ENCODE measurements at regions not wholly inside any gene's neighbourhood (a gene's known extent, or its start where the extent isn't known, plus 50 kb on each side); places are given as distances from the start of the nearest gene placed in this dataset.

DNA sequence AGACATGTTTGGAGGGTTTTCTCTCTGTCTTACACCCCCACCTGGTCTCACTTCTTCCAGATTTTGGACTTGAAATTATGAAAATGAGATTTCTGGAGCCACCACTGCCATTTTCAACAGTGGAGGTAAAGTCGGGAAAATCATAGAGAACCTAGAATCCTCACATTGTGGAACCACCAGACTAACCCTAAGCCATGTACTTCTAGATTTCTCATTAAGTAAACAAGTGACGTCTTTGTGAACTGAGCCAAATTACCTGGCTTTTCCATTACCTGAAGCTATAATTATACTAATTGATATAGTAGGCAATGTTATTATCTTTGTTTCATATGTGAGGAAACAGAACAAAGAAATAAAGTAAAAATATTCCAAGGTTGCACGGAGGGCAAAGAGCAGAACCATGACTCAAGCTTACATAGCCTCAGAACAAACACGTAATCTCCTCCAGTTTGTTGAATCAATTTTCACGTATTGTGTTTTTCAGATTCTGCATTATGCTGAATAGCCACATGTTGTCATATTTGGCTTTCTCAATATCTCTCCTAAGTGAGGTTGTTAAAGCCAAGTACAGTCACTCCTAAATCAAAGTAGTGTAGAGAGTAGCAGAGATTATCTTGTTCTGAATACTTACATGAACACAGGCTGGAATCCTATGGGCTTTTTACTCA lies 101.3 kb upstream of the CMC1 start (continued):
- TF ChIP-seq SNAPC4 (CRISPR knock-in tag; IDR thresholded peaks at IDR 0.05) (no peak), ZNF136 (CRISPR knock-in tag; IDR thresholded peaks at IDR 0.05; ENCODE audit: low read depth) (no peak), TAF1 (CRISPR knock-in tag; IDR thresholded peaks at IDR 0.05) (no peak), STAT5B (CRISPR knock-in tag; IDR thresholded peaks at IDR 0.05) (no peak), JUNB (CRISPR knock-in tag; IDR thresholded peaks at IDR 0.05; ENCODE audit: borderline replicate concordance) (peak; percentile 76; the same call in 1 of the 2 replicates), ARNT (IDR thresholded peaks at IDR 0.05) (no peak), HMG20A (CRISPR knock-in tag; IDR thresholded peaks at IDR 0.05; ENCODE audit: borderline replicate concordance) (peak; percentile 85; the same call in 1 of the 2 replicates), FOXA1 (IDR thresholded peaks at IDR 0.05) (peak; percentile 17; the same call in 1 of the 2 replicates), FOXA1 (CRISPR knock-in tag; IDR thresholded peaks at IDR 0.05) (no peak), FOXA3 (CRISPR knock-in tag; IDR thresholded peaks at IDR 0.05) (peak; percentile 70), NR0B2 (CRISPR knock-in tag; IDR thresholded peaks at IDR 0.05) (no peak), HDAC1 (CRISPR knock-in tag; IDR thresholded peaks at IDR 0.05) (no peak), PLRG1 (conservative IDR thresholded peaks at IDR 0.05) (no peak), PAX8 (CRISPR knock-in tag; IDR thresholded peaks at IDR 0.05; ENCODE audit: borderline replicate concordance) (no peak), CSRNP2 (CRISPR knock-in tag; conservative IDR thresholded peaks at IDR 0.05; ENCODE audit: low read depth) (no peak), CREM (IDR thresholded peaks at IDR 0.05) (peak; percentile 63; the same call in 1 of the 2 replicates), CREM (CRISPR knock-in tag; IDR thresholded peaks at IDR 0.05) (no peak), NCOA2 (CRISPR knock-in tag; IDR thresholded peaks at IDR 0.05) (peak; percentile 64; the same call in 1 of the 2 replicates), ZNF777 (CRISPR knock-in tag; IDR thresholded peaks at IDR 0.05) (no peak), TCF7L2 (IDR thresholded peaks at IDR 0.05; ENCODE audit: low read depth, low read length) (no peak), TBX2 (CRISPR knock-in tag; IDR thresholded peaks at IDR 0.05; ENCODE audit: borderline replicate concordance) (peak; percentile 44; the same call in 1 of the 2 replicates), FOXJ3 (CRISPR knock-in tag; IDR thresholded peaks at IDR 0.05; ENCODE audit: borderline replicate concordance) (peak; percentile 51; the same call in 1 of the 2 replicates), RARA (CRISPR knock-in tag; IDR thresholded peaks at IDR 0.05) (peak; percentile 72), MTA1 (CRISPR knock-in tag; IDR thresholded peaks at IDR 0.05; ENCODE audit: borderline replicate concordance) (no peak)
- TF ChIP-seq, protein P1, sequence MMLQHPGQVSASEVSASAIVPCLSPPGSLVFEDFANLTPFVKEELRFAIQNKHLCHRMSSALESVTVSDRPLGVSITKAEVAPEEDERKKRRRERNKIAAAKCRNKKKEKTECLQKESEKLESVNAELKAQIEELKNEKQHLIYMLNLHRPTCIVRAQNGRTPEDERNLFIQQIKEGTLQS (CRISPR knock-in tag; IDR thresholded peaks at IDR 0.05) = peak; percentile 48; the same call in 1 of the 2 replicates

Measured in HepG2 (cell line).